AG04450 (cell line): ENCODE measurements at regions not wholly inside any gene's neighbourhood (a gene's known extent, or its start where the extent isn't known, plus 50 kb on each side); places are given as distances from the start of the nearest gene placed in this dataset.

Source experiments
- CTCF ChIA-PET: fragments of 300-600, 350-600 bp; formaldehyde crosslinking; extraction: SDS; loops from one replicate; lab custom pipeline; 2022; ENCODE audit warnings: antibody characterized with exemption, inconsistent platforms; lab: Charles Lee
- POLR2A ChIA-PET: fragments of 350-600 bp; formaldehyde crosslinking; extraction: SDS; loops from one replicate; lab custom pipeline; 2021; ENCODE audit warnings: antibody characterized with exemption, inconsistent platforms; lab: Yijun Ruan, JAX
- DNase-seq: peaks from one replicate; pipeline ENCODE4 v3.0.0-alpha.2; 2011; ENCODE audit warnings: low read depth, low spot score
- H3K27ac ChIP-seq: one replicate; pipeline ENCODE4 v1.5.1; 2012; ENCODE audit warnings: low read depth, low read length, control low read depth
- H3K27me3 ChIP-seq: one replicate; pipeline ENCODE4 v1.6.0; 2012; ENCODE audit warnings: low read length; ENCODE audit not compliant: control insufficient read depth, insufficient read depth
- H3K4me3 ChIP-seq: 2 replicates; pipeline ENCODE4 v1.5.1; 2011; ENCODE audit warnings: mild to moderate bottlenecking, low read depth, low read length, control low read depth
- H3K9me3 ChIP-seq: 2 replicates; pipeline ENCODE4 v1.5.1; 2012; ENCODE audit warnings: low read length; ENCODE audit not compliant: control insufficient read depth, insufficient read depth
- CTCF ChIP-seq: IDR thresholded peaks from 2 replicates; pipeline ENCODE4 v1.5.1; 2011; ENCODE audit warnings: low read depth, low read length, control low read depth, inconsistent platforms

GRCh38 chr3:191531434-191531972, 70.5 kb downstream of the PYDC2 start:
- no peaks in the 10 kb centered on the region; the same call in none of the 2 replicates for H3K9me3 ChIP-seq
- CTCF ChIA-PET, result no interaction called here
- POLR2A ChIA-PET, result no interaction called here
- H3K27me3 ChIP-seq, result no peaks in the 10 kb centered on the region
- TF ChIP-seq CTCF, result no peak
- no peak overlapping the region for H3K27ac ChIP-seq
- DNase-seq, result no peak
- no peak overlapping the region for H3K4me3 ChIP-seq

GRCh38 chr3:191543018-191543417, 82.1 kb downstream of the PYDC2 start:
- no peaks in the 10 kb centered on the region; the same call in 1 of the 2 replicates for H3K9me3 ChIP-seq
- no peak for DNase-seq
- TF ChIP-seq CTCF, result no peak
- H3K27me3 ChIP-seq, result no peaks in the 10 kb centered on the region
- no peak overlapping the region for H3K4me3 ChIP-seq
- H3K27ac ChIP-seq, result no peak overlapping the region
- ChIA-PET POLR2A (no interaction called here), CTCF (no interaction called here)

- H3K4me3 ChIP-seq, result no peak overlapping the region
- H3K27ac ChIP-seq, result no peak overlapping the region
- no peak for TF ChIP-seq CTCF
- ChIA-PET CTCF (no interaction called here), POLR2A (no interaction called here)
- DNase-seq, result no peak
- no peaks in the 10 kb centered on the region; the same call in 1 of the 2 replicates for H3K9me3 ChIP-seq
- H3K27me3 ChIP-seq, result no peaks in the 10 kb centered on the region
Observed at GRCh38 chr3:191543897-191544296, 82.9 kb downstream of the PYDC2 start.

GRCh38 chr3:191549357-191549756, 88.4 kb downstream of the PYDC2 start:
- Histone ChIP-seq H3K27ac (no peak overlapping the region), H3K27me3 (no peaks in the 10 kb centered on the region), H3K4me3 (no peak overlapping the region), H3K9me3 (no peaks in the 10 kb centered on the region; the same call in 1 of the 2 replicates)
- DNase-seq, result no peak
- TF ChIP-seq CTCF, result no peak
- ChIA-PET CTCF (no interaction called here), POLR2A (no interaction called here)

- no peak for DNase-seq
- ChIA-PET POLR2A (no interaction called here), CTCF (no interaction called here)
- no peak overlapping the region for H3K4me3 ChIP-seq
- no peak for TF ChIP-seq CTCF
- H3K27me3 ChIP-seq, result no peaks in the 10 kb centered on the region
- no peaks in the 10 kb centered on the region for H3K9me3 ChIP-seq
- no peak overlapping the region for H3K27ac ChIP-seq
Observed at GRCh38 chr3:191555037-191555436, 94.1 kb downstream of the PYDC2 start.
